GM18868 (cell line): ENCODE measurements at regions not wholly inside any gene's neighbourhood (a gene's known extent, or its start where the extent isn't known, plus 50 kb on each side); places are given as distances from the start of the nearest gene placed in this dataset.
"Not testable (repeated sequence)": the region's sequence is repeated elsewhere in the genome, so short reads cannot be mapped to it uniquely, and the experiment has no call there.

Experiments used
- ATAC-seq: cut with Tn5 transposase; IDR thresholded peaks from one replicate; pipeline ENCODE4 v1.9.1; 2021; ENCODE audit warnings: mild to moderate bottlenecking, moderate library complexity; ENCODE audit not compliant: unreplicated experiment

GRCh38 chr7:126016722-126017121 is 1087.1 kb upstream of the POT1 start:
- peak; percentile 68 for ATAC-seq

GRCh38 chr7:126005064-126005463 is 1075.4 kb upstream of the POT1 start:
- no peak for ATAC-seq

- ATAC-seq: no peak
These were observed 1071.7 kb upstream of the POT1 start for GRCh38 chr7:126001349-126001748.

GRCh38 chr7:125984795-125985194 is 1055.2 kb upstream of the POT1 start:
- ATAC-seq: no peak

- ATAC-seq: no peak
These were observed 1042.0 kb upstream of the POT1 start for GRCh38 chr7:125971656-125972055.

GRCh38 chr7:125966278-125967048 is 1036.8 kb upstream of the POT1 start:
- peak; percentile 65 for ATAC-seq

- no peak for ATAC-seq
These were observed 1005.3 kb upstream of the POT1 start for GRCh38 chr7:125934955-125935354.

- no peak for ATAC-seq
These were observed 1004.9 kb upstream of the POT1 start for GRCh38 chr7:125934539-125934938.

- ATAC-seq: no peak
These were observed 1001.2 kb upstream of the POT1 start for GRCh38 chr7:125930848-125931247.

GRCh38 chr7:125927556-125927955 is 997.9 kb upstream of the POT1 start:
- no peak for ATAC-seq

- no peak for ATAC-seq
These were observed 997.0 kb upstream of the POT1 start for GRCh38 chr7:125926621-125927020.

- no peak for ATAC-seq
These were observed 994.4 kb upstream of the POT1 start for GRCh38 chr7:125924037-125924436.

- not testable (repeated sequence) for ATAC-seq
These were observed 985.8 kb upstream of the POT1 start for GRCh38 chr7:125915381-125915948.

- ATAC-seq: no peak
These were observed 979.1 kb upstream of the POT1 start for GRCh38 chr7:125908711-125909110.

- ATAC-seq: no peak
These were observed 970.0 kb upstream of the POT1 start for GRCh38 chr7:125899577-125899976.

- no peak for ATAC-seq
These were observed 962.8 kb upstream of the POT1 start for GRCh38 chr7:125892434-125892833.

GRCh38 chr7:125878988-125879387 is 949.4 kb upstream of the POT1 start:
- ATAC-seq: no peak

GRCh38 chr7:125878235-125878956 is 948.8 kb upstream of the POT1 start:
- ATAC-seq: no peak

GRCh38 chr7:125877246-125877645 is 947.6 kb upstream of the POT1 start:
- no peak for ATAC-seq

GRCh38 chr7:125876431-125876830 is 946.8 kb upstream of the POT1 start:
- ATAC-seq: no peak

- no peak for ATAC-seq
These were observed 941.8 kb upstream of the POT1 start for GRCh38 chr7:125871431-125871830.

GRCh38 chr7:125857606-125858005 is 928.0 kb upstream of the POT1 start:
- no peak for ATAC-seq
